Middle frontal gyrus (tissue), 1 donor: ENCODE measurements at regions not wholly inside any gene's neighbourhood (a gene's known extent, or its start where the extent isn't known, plus 50 kb on each side); places are given as distances from the start of the nearest gene placed in this dataset.

Source experiments
- DNase-seq: peaks from one replicate; pipeline ENCODE4 v3.0.0-alpha.2; 2015; ENCODE audit warnings: low spot score; ENCODE audit errors: extremely low spot score

DNA sequence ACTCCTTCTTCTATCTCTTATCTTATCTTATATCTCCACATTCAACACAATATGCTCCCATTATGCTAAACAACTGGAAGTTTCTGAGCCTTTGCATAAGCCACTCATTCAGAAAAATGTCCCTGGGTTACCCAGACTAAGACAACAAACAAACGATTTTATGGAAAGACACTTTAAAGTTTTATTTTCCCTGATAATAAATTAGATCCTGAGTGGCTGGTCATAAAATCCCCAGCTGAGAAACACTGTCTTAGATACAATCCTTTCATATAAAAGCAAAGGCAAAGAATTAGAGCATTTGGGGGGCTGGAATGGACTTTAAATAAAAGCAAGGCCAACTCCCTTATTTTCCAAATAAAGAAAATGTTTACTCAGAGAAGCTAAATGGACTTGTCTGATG lies 322.3 kb downstream of the GBE1 start:
- no peak for DNase-seq

DNA sequence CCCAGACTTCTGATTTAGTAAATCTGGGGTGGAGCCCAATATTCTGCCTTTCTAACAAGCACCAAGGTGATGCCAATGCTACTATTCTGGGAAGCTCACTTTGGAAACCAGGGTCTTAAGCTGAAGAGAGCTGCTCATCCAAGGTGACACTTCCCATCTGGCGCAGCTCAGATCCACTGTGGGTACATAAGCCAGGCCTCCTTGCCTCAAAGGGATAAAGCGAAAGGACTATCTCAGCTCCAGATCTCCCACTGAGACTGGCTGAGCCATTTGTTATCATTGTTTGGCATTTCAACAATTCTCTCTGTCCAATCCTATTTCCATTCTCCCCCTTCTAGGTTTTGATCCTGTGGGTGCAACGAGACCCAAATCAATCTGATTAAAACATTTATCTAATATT lies 323.8 kb downstream of the GBE1 start:
- no peak for DNase-seq

DNA sequence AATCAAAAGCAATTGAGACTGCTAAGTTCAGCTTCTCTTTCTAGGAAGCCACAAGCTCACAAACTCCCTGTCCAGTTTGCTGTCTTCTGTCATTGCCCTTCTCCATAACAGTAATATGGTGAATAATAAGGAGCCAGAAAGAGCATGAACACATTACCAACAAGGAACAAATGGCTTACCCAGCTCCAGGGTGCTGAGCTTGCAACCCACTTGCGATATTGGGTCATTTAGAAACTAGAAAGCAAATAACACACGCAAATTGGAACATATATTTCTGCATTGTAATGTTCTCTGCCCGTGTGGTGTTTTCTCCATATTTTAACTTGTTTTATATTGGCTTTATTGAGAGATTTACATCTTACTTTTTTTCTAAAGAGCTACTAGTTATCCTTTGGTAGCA lies 325.3 kb downstream of the GBE1 start:
- DNase-seq: no peak

DNA sequence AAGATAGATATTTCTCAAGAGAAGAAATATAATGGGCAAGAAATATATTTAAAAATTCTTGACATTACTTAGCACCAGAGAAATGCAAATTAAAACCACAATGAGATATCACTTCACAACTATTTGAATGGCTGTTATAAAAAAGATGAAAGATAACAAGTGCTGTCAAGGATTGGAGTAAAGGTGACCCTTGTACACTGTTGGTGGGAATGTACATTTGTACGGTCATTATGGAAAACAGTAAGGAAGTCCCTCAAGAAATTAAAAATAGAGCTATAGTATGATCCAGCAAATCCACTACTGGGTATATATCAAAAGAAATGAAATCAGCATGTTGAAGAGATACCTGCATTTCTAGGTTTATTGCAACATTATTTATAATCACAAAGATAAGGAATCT lies 326.4 kb downstream of the GBE1 start:
- DNase-seq: no peak

DNA sequence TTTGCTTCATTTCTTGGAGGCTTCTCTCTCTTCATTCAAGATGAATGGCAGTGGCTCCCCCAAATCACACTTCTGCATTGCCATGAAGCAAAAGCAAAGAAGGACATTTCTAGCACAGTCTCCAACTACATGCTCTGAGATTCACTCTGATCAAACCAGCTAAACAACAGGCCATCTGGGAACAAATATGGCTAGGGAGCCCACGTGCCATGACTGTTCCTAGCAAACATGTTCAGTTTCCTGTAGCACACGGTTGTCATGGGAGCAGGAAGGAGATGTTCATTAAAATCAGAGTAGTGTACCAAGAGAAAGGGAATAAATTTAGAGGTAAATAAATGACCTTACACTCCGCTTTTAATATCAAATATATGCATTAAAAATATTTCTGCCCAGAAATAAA lies 327.3 kb downstream of the GBE1 start:
- no peak for DNase-seq

DNA sequence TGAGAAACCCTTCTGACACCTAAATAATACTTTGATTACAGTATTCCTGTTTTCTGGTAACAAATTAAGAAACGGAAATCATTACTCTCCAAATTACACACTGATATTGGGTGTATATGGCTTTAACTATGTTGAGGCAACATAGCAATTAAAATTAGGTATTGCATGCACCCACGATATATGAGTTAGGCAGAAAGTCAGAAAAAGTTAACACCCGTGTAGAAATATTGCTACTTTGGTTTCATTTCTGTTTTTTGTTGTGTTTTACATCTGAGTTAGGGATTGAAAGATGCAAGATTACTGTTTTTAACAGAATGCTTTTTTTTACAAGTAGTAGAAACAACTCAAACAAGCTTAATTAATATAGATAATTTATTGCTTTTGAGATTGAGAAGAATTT lies 327.8 kb downstream of the GBE1 start:
- DNase-seq: no peak

DNA sequence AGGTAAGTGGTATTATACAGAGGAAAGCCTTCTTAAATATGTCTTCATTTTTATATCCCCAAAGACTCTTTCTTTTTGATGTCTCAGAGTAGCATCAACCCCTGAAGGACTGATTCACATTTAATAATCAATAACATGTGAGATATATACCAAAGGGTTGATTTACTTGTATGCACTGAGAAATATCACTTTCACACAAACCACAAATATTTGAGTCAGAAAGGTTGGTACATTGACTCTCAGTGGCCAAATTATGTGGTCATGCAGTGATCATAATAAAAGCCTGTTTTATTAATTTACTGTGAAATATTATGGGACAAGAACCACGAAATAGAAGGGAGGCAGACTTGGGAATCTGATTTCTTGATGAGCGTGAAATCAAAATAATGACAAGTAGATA lies 329.0 kb downstream of the GBE1 start:
- no peak for DNase-seq

DNA sequence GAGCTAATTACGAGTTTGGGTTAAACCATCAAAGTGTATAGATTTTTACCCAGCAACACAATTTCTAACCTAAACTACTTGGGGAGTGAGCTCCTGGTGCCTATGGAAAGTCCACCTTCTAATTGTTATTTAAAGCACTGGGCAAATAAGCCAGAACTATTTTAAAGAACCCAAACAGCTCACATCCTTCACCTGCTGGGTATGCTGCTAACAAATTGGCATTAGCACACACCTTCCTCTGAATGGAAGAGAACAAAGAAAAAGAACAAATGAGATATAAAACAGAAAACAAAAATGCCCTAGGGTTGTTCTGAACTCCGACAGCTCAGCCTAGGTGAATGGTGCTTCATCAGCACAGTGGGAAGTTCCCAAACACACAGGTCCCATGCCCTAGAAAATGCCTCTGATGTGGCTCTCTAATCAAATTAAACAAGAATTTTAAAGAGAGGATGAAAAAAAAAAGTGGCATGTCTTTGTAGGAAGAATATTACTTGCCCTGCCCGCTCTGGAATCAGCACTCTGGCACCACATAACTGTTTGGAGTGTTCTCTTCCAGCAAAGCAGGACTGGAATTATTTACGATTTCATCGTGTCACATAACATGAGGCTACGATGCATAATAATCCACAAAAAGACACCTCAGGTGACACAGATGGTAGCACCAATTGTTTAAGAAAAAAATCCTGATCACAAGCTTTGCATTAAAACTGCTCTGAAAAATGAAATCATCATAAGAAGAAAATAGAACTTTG lies 334.4 kb downstream of the GBE1 start:
- no peak for DNase-seq

DNA sequence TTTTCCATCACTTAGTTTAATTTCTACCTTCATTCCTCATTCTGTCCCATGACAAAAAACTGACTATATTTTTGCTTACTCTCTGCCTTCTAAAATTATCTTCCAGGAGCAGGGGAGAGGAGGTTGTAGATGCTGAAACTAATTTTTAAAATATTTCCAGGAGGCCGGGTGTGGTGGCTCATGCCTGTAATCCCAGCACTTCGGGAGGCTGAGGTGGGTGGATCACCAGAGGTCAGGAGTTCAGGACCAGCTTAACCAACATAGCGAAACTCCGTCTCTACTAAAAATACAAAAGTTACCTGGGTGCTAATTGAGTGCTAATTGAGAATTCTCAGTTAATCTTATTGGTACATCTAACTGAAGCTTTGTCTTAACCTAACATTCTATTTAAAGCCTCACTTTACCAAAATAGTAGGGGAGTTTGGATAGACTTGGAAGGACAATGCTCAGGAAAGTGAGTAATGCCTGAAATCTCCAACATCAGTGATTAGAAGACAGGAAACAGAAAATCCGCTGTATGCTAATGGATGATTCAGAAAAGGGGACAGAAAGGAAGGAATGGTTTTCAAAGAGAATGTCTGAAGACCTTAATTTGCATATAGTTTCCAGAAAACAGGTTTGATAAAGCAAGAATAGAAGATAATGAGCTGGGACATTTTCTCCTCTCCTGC lies 336.1 kb downstream of the GBE1 start:
- no peak for DNase-seq

DNA sequence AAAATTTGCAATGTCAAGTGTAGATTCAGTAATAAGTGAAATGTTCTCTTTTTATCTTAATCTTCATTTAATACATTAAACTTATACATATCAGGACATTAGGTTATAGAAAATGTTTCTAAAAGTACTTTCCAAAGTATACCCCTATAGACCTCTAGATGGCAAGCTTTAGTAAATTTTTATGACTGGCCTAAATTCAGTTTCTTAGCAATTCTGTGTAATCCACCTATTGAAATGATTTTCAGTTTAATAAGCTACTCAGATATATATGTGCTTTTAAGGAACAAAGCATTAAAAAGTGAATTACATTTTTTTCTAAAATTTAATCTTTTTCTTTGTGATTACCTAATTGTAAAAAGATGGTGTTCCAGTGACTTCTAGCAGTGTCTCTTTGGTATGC lies 342.2 kb downstream of the GBE1 start:
- DNase-seq: no peak

DNA sequence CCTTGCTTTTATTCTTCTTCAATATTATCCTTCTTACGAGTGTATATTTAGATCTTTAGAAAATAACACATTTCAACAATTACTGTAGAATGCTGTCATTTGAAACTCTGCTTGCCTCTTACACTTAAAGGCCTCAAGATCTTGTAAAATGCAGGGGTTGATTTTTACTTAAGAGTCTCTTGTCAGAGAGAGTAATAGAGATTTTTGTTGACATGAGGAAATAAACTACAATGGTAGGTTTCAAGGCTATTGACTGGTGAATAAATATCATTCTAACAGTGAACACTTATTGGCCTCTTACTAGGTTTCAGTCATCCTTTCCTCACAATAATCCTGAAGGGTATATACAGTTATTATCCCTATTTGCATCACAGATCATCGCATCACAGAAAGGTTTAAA lies 344.6 kb downstream of the GBE1 start:
- DNase-seq: no peak

DNA sequence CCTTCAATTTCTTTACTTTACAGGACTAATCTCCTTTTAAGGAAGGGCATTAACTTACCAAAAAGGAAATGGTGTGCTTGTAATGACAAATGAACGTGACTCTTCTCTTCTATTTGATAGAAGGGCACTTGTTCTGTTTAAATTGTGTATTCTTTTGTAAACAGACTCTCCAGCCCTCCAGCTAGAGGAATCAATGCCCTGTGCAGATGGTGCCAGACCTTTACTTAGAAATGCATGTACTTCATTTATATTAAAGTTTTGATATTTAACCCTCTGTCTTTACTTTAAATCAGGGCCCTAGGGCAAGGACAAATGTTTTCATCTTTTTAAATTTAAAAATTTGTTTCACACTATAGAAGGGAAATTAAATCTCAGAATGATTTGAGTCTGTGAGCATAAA lies 355.1 kb downstream of the GBE1 start:
- no peak for DNase-seq

DNA sequence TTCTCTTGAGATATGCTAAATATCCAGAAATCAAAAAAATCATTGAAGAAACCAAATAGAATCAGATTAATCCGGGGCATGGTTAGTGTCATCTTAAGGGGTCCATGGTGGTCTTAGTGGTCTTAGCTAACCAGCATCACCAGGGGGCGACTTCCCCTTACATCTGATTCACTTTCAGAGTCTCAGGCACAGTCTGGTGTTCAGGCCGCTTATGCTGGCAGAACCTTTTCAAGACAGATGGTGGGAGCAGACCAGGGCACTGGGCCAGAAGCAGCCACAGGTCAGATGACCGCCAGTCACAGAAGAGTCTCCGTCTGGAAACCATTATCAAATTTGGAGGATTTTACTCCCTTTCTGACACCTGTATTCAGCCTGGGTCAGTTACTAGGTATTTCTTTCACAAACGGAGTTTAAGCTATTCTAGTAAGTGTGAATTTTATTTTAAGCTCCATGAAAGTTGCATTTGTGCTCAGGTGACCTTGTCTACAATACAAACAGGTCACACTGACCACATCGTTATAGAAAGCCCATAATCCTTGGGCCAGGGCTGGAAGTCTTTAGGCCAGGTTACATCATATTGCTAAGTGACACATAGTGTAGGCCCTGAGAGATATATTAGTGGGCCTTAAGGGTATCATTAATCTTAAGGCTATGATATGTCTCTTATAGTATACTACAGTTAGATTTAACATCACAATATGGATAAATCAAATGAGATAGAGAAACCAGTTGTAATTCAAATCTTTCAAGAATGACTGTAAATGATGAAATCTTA lies 365.5 kb downstream of the GBE1 start:
- no peak for DNase-seq

DNA sequence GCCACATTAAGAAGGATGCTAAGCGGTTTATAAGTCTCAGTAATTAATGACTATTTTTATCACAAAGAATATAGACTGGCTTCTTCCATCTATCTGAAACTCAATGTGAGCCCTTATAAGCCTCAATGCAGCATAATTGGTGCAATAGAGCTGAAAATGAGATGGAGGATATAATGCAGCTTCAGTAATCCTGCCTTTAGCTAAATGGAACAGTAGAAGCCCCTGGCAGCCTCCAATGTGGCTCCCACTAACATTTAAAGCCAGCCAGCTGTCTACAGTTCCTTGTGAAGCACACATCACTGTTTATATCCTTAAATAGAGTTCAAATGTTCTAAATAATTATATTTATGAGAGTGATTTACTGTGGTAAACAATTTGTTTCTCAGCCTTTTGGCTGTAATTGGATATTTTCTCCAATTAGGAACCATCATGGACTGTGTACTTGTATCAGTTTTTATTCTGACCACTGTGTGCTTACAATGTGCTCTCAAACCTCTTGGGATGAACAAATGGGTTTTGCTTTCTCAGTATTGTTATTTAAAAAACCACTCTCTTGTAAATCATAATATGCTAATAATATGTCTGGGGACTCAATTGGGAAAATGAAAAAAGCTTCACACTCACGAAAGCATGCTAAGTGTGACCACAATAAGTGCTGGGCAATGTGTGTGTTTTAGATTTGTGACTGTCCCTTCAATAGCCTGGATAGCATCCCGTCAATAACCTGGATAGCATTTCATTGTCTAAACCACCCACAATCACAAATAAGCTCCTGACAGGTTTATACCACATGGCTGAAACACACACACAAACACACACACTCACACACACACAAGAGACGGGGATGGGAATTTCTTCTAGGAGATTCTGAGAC lies 366.6 kb downstream of the GBE1 start:
- no peak for DNase-seq

DNA sequence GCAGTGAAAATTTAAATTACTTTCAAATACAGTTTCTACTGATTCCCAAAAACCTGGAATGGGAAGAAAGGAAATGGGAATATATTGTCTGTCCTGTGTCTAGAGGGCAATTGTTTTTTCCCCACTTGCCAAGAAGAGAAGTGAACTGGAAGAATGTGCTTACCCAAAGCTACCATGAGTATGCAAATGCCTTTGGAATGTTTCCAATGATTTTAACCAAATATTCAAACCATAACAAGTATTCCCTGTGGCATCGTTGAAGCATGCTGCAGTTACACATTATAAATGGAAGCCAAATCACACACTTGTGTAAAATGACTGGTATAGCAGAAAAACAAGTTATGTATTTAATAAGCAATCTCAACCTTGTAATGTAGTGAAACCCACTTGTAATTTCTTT lies 368.2 kb downstream of the GBE1 start:
- DNase-seq: no peak

DNA sequence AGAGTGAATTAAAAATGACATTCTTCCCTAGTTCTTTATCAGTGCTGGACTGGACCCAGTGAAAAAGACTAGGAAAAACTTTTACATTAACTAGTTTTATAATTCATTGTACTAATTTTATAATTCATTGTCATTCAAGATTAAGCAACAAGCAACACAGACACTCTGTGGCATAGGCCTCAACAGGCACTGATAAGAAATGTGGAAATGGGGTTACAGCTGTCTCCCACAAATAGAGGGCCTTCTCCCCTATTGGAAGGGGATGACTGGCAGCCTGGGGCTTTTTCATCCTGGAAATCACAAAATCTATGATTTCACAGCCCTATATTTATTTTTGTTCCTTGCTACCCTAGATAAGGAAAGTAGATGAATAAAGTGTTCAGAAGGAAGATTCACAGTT lies 370.6 kb downstream of the GBE1 start:
- DNase-seq: no peak

DNA sequence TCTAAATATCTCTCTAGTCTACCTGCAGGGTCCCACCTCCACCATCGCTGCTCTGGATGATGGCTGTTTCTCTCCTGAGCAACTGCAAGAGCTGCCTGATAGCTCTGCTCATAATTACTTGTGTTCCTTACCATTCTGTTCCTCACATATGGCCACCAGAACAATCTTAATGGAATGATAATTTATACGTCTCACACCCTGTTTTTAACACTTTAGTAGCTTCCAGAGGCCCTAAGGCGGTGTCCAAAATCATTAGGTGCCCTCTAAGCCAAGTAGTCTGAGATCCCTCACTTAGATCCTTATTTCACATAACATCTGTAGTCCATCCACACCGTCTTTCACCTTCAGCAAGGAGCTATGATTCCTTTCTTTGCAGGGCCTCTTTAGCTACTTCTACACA lies 373.3 kb downstream of the GBE1 start:
- no peak for DNase-seq

DNA sequence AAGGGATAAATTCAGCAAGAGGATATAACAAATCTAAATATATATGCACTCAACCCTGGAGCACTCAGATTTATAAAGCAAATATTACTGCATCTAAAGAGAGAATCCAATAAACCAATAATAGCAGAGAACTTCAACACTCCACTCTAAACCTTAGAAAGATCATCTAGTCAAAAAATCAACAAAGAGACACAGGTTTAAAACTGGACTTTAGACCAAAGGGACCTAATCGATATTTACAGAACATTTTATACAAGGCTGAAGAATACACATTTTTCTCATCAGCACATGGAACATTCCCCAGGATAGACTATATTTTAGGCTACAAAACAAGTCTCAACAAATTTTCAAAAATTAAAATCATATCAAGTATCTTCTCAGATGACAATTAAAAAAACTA lies 379.0 kb downstream of the GBE1 start:
- no peak for DNase-seq

DNA sequence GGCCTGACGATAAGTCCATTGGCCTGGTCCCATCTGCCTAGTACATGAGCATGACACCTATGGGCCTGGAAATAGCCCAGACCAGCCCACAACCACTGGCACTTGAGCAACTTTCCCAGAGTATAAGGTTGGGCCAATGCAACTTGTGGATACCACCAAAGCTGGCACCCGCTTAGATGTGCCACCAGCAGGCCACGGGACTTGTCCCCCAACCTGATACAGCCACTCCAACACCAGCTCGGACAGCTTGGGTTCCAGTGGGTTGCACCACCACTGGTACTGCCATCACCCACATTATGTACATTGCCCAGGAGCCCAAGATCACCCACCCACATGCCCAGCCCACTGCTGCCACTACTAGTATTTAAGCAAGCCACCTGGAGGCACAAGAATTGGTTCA lies 381.2 kb downstream of the GBE1 start:
- DNase-seq: no peak

DNA sequence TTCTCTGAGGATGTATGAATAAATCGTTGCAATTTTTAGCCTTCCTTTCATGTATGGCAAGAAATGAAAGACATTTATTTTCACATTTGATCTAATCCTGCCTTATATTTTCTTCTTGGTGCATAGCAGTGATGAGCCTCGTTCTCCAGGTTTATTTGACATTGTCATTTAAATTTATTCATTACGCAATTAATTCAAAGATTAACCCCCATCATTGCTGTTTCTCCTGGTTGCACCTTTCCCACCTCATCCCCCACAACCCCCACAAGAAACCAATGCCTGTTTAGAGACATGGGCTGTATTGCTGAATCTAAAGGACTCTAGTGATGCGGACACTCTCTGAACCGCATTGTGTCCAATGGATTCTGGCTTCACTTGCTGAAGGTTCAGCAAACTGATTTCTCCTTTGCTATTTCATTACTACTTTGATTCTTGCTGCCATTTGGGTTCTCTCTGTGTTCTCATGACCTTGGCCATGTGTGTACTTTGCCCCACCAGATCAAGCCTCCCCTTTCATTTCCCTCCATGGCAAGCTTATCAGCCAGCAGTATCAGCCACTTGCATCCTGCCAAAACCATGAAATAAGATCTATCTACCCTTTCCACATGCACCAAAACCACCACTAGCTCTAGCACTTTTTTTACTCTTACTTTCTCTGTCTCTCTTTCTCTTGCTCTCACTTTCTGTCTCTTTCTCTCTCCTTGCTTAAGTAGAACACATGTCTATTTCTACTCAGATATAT lies 382.7 kb downstream of the GBE1 start:
- DNase-seq: no peak

DNA sequence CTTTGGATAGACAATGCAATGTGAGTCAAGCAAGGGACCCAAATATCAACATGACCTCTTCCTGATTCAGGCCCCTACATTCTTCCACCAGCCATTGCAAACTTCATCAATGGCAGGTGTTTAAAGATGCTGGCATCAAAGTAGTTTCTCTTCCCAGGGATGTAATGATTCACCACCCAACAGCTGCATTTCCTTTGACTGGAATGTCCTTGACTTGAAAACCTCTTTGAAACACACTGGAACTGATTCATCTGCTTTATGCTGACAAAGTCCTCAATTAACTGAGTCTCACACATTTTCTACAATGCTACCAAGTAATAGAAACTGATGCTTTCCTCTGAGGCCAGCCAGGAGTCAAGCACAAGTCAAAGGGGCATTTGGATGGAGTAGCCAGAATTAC lies 385.5 kb downstream of the GBE1 start:
- no peak for DNase-seq
